NCI-H2171 treated with DMSO at 0.1 percent for 48 hours (cell line): ENCODE measurements at regions not wholly inside any gene's neighbourhood (a gene's known extent, or its start where the extent isn't known, plus 50 kb on each side); places are given as distances from the start of the nearest gene placed in this dataset.
"Not testable (repeated sequence)": the region's sequence is repeated elsewhere in the genome, so short reads cannot be mapped to it uniquely, and the experiment has no call there.

Experiments
- DNase-seq: peaks from one replicate; lab custom pipeline; 2025; lab: John Stamatoyannopoulos, UW

- DNase-seq = no peak
These were observed 504.7 kb downstream of the CCDC171 start for GRCh38 chr9:16057541-16057940.

- DNase-seq = no peak
These were observed 505.3 kb downstream of the CCDC171 start for GRCh38 chr9:16058131-16058549.

GRCh38 chr9:16060436-16061129, 507.7 kb downstream of the CCDC171 start:
- no peak for DNase-seq

GRCh38 chr9:16062542-16063240, 509.8 kb downstream of the CCDC171 start:
- DNase-seq = no peak

- no peak for DNase-seq
These were observed 510.4 kb downstream of the CCDC171 start for GRCh38 chr9:16063241-16063591.

GRCh38 chr9:16064771-16065170, 511.9 kb downstream of the CCDC171 start:
- DNase-seq = no peak

- not testable (repeated sequence) for DNase-seq
These were observed 513.4 kb downstream of the CCDC171 start for GRCh38 chr9:16066201-16066600.

- DNase-seq = no peak
These were observed 515.6 kb downstream of the CCDC171 start for GRCh38 chr9:16068476-16068875.

GRCh38 chr9:16069249-16069648, 516.4 kb downstream of the CCDC171 start:
- DNase-seq = no peak

GRCh38 chr9:16069671-16070454, 517.0 kb downstream of the CCDC171 start:
- no peak for DNase-seq

GRCh38 chr9:16070455-16071145, 517.8 kb downstream of the CCDC171 start:
- DNase-seq = no peak

GRCh38 chr9:16071400-16071799, 518.6 kb downstream of the CCDC171 start:
- no peak for DNase-seq

GRCh38 chr9:16074963-16075362, 522.1 kb downstream of the CCDC171 start:
- DNase-seq = no peak

- DNase-seq = no peak
These were observed 522.9 kb downstream of the CCDC171 start for GRCh38 chr9:16075696-16076095.

- no peak for DNase-seq
These were observed 523.7 kb downstream of the CCDC171 start for GRCh38 chr9:16076511-16076910.

GRCh38 chr9:16082796-16083195, 530.0 kb downstream of the CCDC171 start:
- no peak for DNase-seq

- no peak for DNase-seq
These were observed 532.4 kb downstream of the CCDC171 start for GRCh38 chr9:16085167-16085726.

GRCh38 chr9:16090907-16091629, 538.2 kb downstream of the CCDC171 start:
- DNase-seq = no peak

GRCh38 chr9:16092142-16093091, 539.6 kb downstream of the CCDC171 start:
- DNase-seq = no peak

GRCh38 chr9:16098306-16098705, 545.5 kb downstream of the CCDC171 start:
- DNase-seq = no peak
